ENCODE measurements at regions not wholly inside any gene's neighbourhood (a gene's known extent, or its start where the extent isn't known, plus 50 kb on each side); places are given as distances from the start of the nearest gene placed in this dataset.

DNA sequence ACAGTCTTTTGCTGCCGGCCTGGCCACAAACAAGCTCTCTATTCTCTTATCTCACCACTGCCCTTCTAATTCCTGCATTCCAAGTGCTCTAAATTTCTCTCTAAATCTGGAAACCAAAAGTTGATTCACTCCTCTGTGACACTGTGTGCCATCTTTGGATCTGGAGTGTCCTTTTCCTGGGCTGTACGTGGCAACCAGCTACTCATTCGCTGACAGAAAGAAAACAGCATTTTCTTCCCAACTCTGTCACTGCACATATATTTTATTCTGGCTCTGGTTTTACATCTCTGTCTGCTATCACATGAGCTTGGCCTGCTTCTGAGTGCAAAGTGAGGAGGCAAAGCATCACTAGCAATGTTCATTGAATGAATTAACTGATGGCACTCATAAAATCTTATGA lies 397.2 kb upstream of the MAP3K7 start:
- Histone ChIP-seq H3K27me3 (ENCODE audit: control insufficient read depth in 1 of 2, insufficient read depth in 2 of 2, low read length in 2 of 2) (no peaks in the 10 kb centered on the region), H3K36me3 (ENCODE audit: control insufficient read depth in 1 of 2, insufficient read depth in 2 of 2, low read length in 2 of 2) (no peaks in the 10 kb centered on the region), H3K9me3 (ENCODE audit: control insufficient read depth in 1 of 2, low read length in 2 of 2) (no peaks in the 10 kb centered on the region), H3K9ac (ENCODE audit: low read depth in 1 of 2, low read length in 2 of 2) (no peak overlapping the region), H3K27ac (ENCODE audit: low read depth, low read length) (no peak overlapping the region), H3K4me3 (ENCODE audit: low read depth in 1 of 2, low read length in 2 of 2) (no peak overlapping the region), H3K4me1 (ENCODE audit: control insufficient read depth in 1 of 2, insufficient read depth in 2 of 2, low read length in 2 of 2) (no peaks in the 10 kb centered on the region)

GRCh38 chr6:90983462-90983861 lies 396.6 kb upstream of the MAP3K7 start:
- H3K27me3 ChIP-seq (ENCODE audit: control insufficient read depth in 1 of 2, insufficient read depth in 2 of 2, low read length in 2 of 2) = no peaks in the 10 kb centered on the region
- no peak overlapping the region for H3K9ac ChIP-seq (ENCODE audit: low read depth in 1 of 2, low read length in 2 of 2)
- no peaks in the 10 kb centered on the region for H3K4me1 ChIP-seq (ENCODE audit: control insufficient read depth in 1 of 2, insufficient read depth in 2 of 2, low read length in 2 of 2)
- H3K36me3 ChIP-seq (ENCODE audit: control insufficient read depth in 1 of 2, insufficient read depth in 2 of 2, low read length in 2 of 2) = no peaks in the 10 kb centered on the region
- H3K4me3 ChIP-seq (ENCODE audit: low read depth in 1 of 2, low read length in 2 of 2) = no peak overlapping the region
- no peaks in the 10 kb centered on the region for H3K9me3 ChIP-seq (ENCODE audit: control insufficient read depth in 1 of 2, low read length in 2 of 2)
- no peak overlapping the region for H3K27ac ChIP-seq (ENCODE audit: low read depth, low read length)

- Histone ChIP-seq H3K27me3 (ENCODE audit: control insufficient read depth in 1 of 2, insufficient read depth in 2 of 2, low read length in 2 of 2) (no peaks in the 10 kb centered on the region), H3K4me3 (ENCODE audit: low read depth in 1 of 2, low read length in 2 of 2) (no peak overlapping the region)
Observed at GRCh38 chr6:90982581-90982980, 395.7 kb upstream of the MAP3K7 start.

DNA sequence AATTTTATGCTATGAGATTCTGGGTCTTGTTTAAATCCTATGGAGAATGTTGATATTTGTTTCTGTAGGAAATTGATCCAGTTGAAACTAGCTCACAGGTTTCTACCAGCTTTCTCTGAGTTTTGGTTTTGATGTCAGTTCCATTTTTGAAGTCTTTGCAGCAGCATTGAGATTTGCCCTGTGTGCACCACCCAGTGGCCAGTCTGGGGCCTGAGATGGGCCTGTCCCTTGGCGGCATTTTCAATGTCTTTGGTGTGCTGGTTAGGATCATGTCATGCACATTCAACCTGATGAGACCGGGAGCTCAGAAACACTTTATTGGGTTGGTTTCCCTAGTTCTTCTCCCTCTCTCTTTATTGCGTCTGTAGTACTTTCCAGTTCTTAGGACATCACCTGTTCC lies 395.2 kb upstream of the MAP3K7 start:
- H3K4me3 ChIP-seq (ENCODE audit: low read depth in 1 of 2, low read length in 2 of 2) = no peak overlapping the region
- no peaks in the 10 kb centered on the region for H3K27me3 ChIP-seq (ENCODE audit: control insufficient read depth in 1 of 2, insufficient read depth in 2 of 2, low read length in 2 of 2)
- no peaks in the 10 kb centered on the region for H3K9me3 ChIP-seq (ENCODE audit: control insufficient read depth in 1 of 2, low read length in 2 of 2)
- no peak overlapping the region for H3K27ac ChIP-seq (ENCODE audit: low read depth, low read length)
- H3K36me3 ChIP-seq (ENCODE audit: control insufficient read depth in 1 of 2, insufficient read depth in 2 of 2, low read length in 2 of 2) = no peaks in the 10 kb centered on the region
- no peak overlapping the region for H3K9ac ChIP-seq (ENCODE audit: low read depth in 1 of 2, low read length in 2 of 2)
- no peaks in the 10 kb centered on the region for H3K4me1 ChIP-seq (ENCODE audit: control insufficient read depth in 1 of 2, insufficient read depth in 2 of 2, low read length in 2 of 2)

More at GRCh38 chr6:90982581-90982980, 395.7 kb upstream of the MAP3K7 start:
- H3K36me3 ChIP-seq (ENCODE audit: control insufficient read depth in 1 of 2, insufficient read depth in 2 of 2, low read length in 2 of 2) = no peaks in the 10 kb centered on the region
- H3K9ac ChIP-seq (ENCODE audit: low read depth in 1 of 2, low read length in 2 of 2) = no peak overlapping the region
- no peak overlapping the region for H3K27ac ChIP-seq (ENCODE audit: low read depth, low read length)
- H3K4me1 ChIP-seq (ENCODE audit: control insufficient read depth in 1 of 2, insufficient read depth in 2 of 2, low read length in 2 of 2) = no peaks in the 10 kb centered on the region
- no peaks in the 10 kb centered on the region for H3K9me3 ChIP-seq (ENCODE audit: control insufficient read depth in 1 of 2, low read length in 2 of 2)

DNA sequence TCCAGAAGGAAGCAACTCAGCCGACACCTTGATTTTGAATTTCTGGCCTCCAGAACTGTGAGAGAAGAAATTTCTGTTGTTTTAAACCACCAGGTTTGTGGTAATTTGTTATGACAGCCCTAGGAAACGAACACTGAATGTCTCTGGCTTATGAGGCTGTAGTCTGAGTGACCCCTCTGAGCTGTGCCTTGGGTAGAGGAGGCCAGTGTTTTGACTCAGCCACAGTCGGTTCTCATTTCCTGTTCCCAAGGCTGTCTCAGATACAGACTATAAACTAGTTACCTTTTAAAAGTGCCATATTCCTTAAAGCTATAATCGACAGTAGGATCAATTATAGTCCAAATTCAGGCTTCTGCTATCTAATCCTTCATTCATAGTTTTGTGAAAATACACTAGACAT lies 391.2 kb upstream of the MAP3K7 start:
- no peaks in the 10 kb centered on the region for H3K4me1 ChIP-seq (ENCODE audit: control insufficient read depth in 1 of 2, insufficient read depth in 2 of 2, low read length in 2 of 2)
- no peak overlapping the region for H3K9ac ChIP-seq (ENCODE audit: low read depth in 1 of 2, low read length in 2 of 2)
- H3K9me3 ChIP-seq (ENCODE audit: control insufficient read depth in 1 of 2, low read length in 2 of 2) = no peaks in the 10 kb centered on the region
- no peaks in the 10 kb centered on the region for H3K27me3 ChIP-seq (ENCODE audit: control insufficient read depth in 1 of 2, insufficient read depth in 2 of 2, low read length in 2 of 2)
- no peak overlapping the region for H3K4me3 ChIP-seq (ENCODE audit: low read depth in 1 of 2, low read length in 2 of 2)
- H3K27ac ChIP-seq (ENCODE audit: low read depth, low read length) = no peak overlapping the region
- no peaks in the 10 kb centered on the region for H3K36me3 ChIP-seq (ENCODE audit: control insufficient read depth in 1 of 2, insufficient read depth in 2 of 2, low read length in 2 of 2)

DNA sequence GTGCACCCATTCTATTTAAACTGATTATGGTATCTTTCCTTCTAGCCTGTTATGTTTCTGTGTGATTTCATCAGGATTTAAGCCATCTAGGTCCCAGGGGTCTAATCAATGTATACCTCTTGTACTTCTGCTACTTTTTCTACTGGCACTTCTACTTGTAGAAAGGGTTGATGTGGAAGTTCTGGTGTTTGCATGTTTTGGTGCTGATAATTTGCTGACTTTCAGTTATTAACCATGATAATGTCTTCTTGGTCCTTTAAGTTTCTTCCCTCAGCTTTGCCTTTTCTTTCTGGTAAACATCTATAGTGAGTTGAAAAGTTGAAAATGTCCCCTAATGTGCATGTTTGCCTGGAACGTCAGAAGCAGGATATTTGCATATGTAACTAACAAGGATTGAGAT lies 390.6 kb upstream of the MAP3K7 start:
- H3K4me1 ChIP-seq (ENCODE audit: control insufficient read depth in 1 of 2, insufficient read depth in 2 of 2, low read length in 2 of 2) = no peaks in the 10 kb centered on the region
- H3K9ac ChIP-seq (ENCODE audit: low read depth in 1 of 2, low read length in 2 of 2) = no peak overlapping the region
- H3K27ac ChIP-seq (ENCODE audit: low read depth, low read length) = no peak overlapping the region
- no peak overlapping the region for H3K4me3 ChIP-seq (ENCODE audit: low read depth in 1 of 2, low read length in 2 of 2)
- no peaks in the 10 kb centered on the region for H3K9me3 ChIP-seq (ENCODE audit: control insufficient read depth in 1 of 2, low read length in 2 of 2)
- no peaks in the 10 kb centered on the region for H3K36me3 ChIP-seq (ENCODE audit: control insufficient read depth in 1 of 2, insufficient read depth in 2 of 2, low read length in 2 of 2)
- no peaks in the 10 kb centered on the region for H3K27me3 ChIP-seq (ENCODE audit: control insufficient read depth in 1 of 2, insufficient read depth in 2 of 2, low read length in 2 of 2)

GRCh38 chr6:90976341-90976740 lies 389.5 kb upstream of the MAP3K7 start:
- no peaks in the 10 kb centered on the region for H3K36me3 ChIP-seq (ENCODE audit: control insufficient read depth in 1 of 2, insufficient read depth in 2 of 2, low read length in 2 of 2)
- H3K4me3 ChIP-seq (ENCODE audit: low read depth in 1 of 2, low read length in 2 of 2) = no peak overlapping the region
- no peak overlapping the region for H3K9ac ChIP-seq (ENCODE audit: low read depth in 1 of 2, low read length in 2 of 2)
- H3K4me1 ChIP-seq (ENCODE audit: control insufficient read depth in 1 of 2, insufficient read depth in 2 of 2, low read length in 2 of 2) = no peaks in the 10 kb centered on the region
- no peaks in the 10 kb centered on the region for H3K9me3 ChIP-seq (ENCODE audit: control insufficient read depth in 1 of 2, low read length in 2 of 2)
- H3K27ac ChIP-seq (ENCODE audit: low read depth, low read length) = no peak overlapping the region
- no peaks in the 10 kb centered on the region for H3K27me3 ChIP-seq (ENCODE audit: control insufficient read depth in 1 of 2, insufficient read depth in 2 of 2, low read length in 2 of 2)

- Histone ChIP-seq H3K4me1 (ENCODE audit: control insufficient read depth in 1 of 2, insufficient read depth in 2 of 2, low read length in 2 of 2) (no peaks in the 10 kb centered on the region), H3K27me3 (ENCODE audit: control insufficient read depth in 1 of 2, insufficient read depth in 2 of 2, low read length in 2 of 2) (no peaks in the 10 kb centered on the region), H3K4me3 (ENCODE audit: low read depth in 1 of 2, low read length in 2 of 2) (no peak overlapping the region), H3K9ac (ENCODE audit: low read depth in 1 of 2, low read length in 2 of 2) (no peak overlapping the region), H3K36me3 (ENCODE audit: control insufficient read depth in 1 of 2, insufficient read depth in 2 of 2, low read length in 2 of 2) (no peaks in the 10 kb centered on the region), H3K27ac (ENCODE audit: low read depth, low read length) (no peak overlapping the region), H3K9me3 (ENCODE audit: control insufficient read depth in 1 of 2, low read length in 2 of 2) (no peaks in the 10 kb centered on the region)
Observed at GRCh38 chr6:90975741-90976140, 388.9 kb upstream of the MAP3K7 start.

GRCh38 chr6:90973188-90973587 lies 386.3 kb upstream of the MAP3K7 start:
- Histone ChIP-seq H3K9me3 (ENCODE audit: control insufficient read depth in 1 of 2, low read length in 2 of 2) (no peaks in the 10 kb centered on the region), H3K4me1 (ENCODE audit: control insufficient read depth in 1 of 2, insufficient read depth in 2 of 2, low read length in 2 of 2) (no peaks in the 10 kb centered on the region), H3K4me3 (ENCODE audit: low read depth in 1 of 2, low read length in 2 of 2) (no peak overlapping the region), H3K36me3 (ENCODE audit: control insufficient read depth in 1 of 2, insufficient read depth in 2 of 2, low read length in 2 of 2) (no peaks in the 10 kb centered on the region), H3K27me3 (ENCODE audit: control insufficient read depth in 1 of 2, insufficient read depth in 2 of 2, low read length in 2 of 2) (no peaks in the 10 kb centered on the region), H3K27ac (ENCODE audit: low read depth, low read length) (no peak overlapping the region), H3K9ac (ENCODE audit: low read depth in 1 of 2, low read length in 2 of 2) (no peak overlapping the region)

DNA sequence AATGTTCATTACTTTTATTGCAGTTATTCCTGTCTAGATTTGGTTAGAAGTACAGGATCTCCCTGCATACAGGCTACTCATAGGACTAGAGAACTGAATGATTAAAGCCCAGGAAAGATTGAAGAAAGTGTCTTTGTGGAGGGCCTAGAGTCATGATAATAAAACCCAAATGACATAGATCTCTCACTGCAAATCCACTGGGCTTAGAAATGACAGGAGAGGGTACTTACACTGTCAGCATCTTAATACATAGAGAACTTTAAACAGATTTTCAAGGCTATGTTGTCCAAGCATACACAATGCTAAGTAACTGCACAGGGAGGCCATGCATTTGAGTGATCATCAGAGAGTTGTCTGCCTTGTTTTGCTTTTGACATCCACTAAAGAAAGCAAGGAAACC lies 383.8 kb upstream of the MAP3K7 start:
- no peak overlapping the region for H3K9ac ChIP-seq (ENCODE audit: low read depth in 1 of 2, low read length in 2 of 2)
- H3K4me3 ChIP-seq (ENCODE audit: low read depth in 1 of 2, low read length in 2 of 2) = no peak overlapping the region

DNA sequence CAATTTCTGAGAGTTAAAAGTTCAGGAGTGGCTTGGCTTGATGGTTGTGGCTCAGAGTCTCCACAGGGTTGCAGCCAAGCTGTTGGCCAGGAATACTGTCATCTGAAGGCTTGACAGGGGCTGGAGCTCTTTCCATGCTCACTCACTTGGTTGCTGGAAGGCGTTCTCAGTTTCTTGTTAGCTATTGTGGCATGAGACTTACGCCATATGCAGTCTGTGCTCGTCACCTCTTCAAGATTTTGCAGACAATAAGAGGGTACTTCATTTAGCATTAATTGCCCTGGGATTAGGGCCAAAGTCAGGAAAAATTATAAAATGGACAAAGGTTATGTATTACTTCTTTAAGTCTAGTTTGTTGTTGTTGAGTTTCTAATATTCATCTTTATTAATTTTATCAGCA lies 380.6 kb upstream of the MAP3K7 start:
- Histone ChIP-seq H3K9ac (ENCODE audit: low read depth in 1 of 2, low read length in 2 of 2) (no peak overlapping the region), H3K9me3 (ENCODE audit: control insufficient read depth in 1 of 2, low read length in 2 of 2) (no peaks in the 10 kb centered on the region), H3K27me3 (ENCODE audit: control insufficient read depth in 1 of 2, insufficient read depth in 2 of 2, low read length in 2 of 2) (no peaks in the 10 kb centered on the region), H3K4me1 (ENCODE audit: control insufficient read depth in 1 of 2, insufficient read depth in 2 of 2, low read length in 2 of 2) (no peaks in the 10 kb centered on the region), H3K4me3 (ENCODE audit: low read depth in 1 of 2, low read length in 2 of 2) (no peak overlapping the region), H3K36me3 (ENCODE audit: control insufficient read depth in 1 of 2, insufficient read depth in 2 of 2, low read length in 2 of 2) (no peaks in the 10 kb centered on the region), H3K27ac (ENCODE audit: low read depth, low read length) (no peak overlapping the region)

More for the DNA sequence above, 383.8 kb upstream of the MAP3K7 start:
- Histone ChIP-seq H3K27ac (ENCODE audit: low read depth, low read length) (no peak overlapping the region), H3K9me3 (ENCODE audit: control insufficient read depth in 1 of 2, low read length in 2 of 2) (no peaks in the 10 kb centered on the region), H3K27me3 (ENCODE audit: control insufficient read depth in 1 of 2, insufficient read depth in 2 of 2, low read length in 2 of 2) (no peaks in the 10 kb centered on the region), H3K4me1 (ENCODE audit: control insufficient read depth in 1 of 2, insufficient read depth in 2 of 2, low read length in 2 of 2) (no peaks in the 10 kb centered on the region), H3K36me3 (ENCODE audit: control insufficient read depth in 1 of 2, insufficient read depth in 2 of 2, low read length in 2 of 2) (no peaks in the 10 kb centered on the region)
